ENCODE measurements at regions not wholly inside any gene's neighbourhood (a gene's known extent, or its start where the extent isn't known, plus 50 kb on each side); places are given as distances from the start of the nearest gene placed in this dataset.

GRCh38 chr10:36263871-36264270, 621.8 kb upstream of the FZD8 start:
- in situ Hi-C loops (cut with HindIII; ENCODE audit: low sequenced_read_pairs), result no loop called here

GRCh38 chr10:36256948-36257356, 614.9 kb upstream of the FZD8 start:
- in situ Hi-C loops (cut with HindIII; ENCODE audit: low sequenced_read_pairs), result no loop called here

- in situ Hi-C loops (cut with HindIII; ENCODE audit: low sequenced_read_pairs), result no loop called here
Measured at GRCh38 chr10:36256166-36256565, 614.1 kb upstream of the FZD8 start.

GRCh38 chr10:36254199-36254598, 612.1 kb upstream of the FZD8 start:
- in situ Hi-C loops (cut with HindIII; ENCODE audit: low sequenced_read_pairs), result no loop called here

- in situ Hi-C loops (cut with HindIII; ENCODE audit: low sequenced_read_pairs), result no loop called here
Measured at GRCh38 chr10:36253731-36254130, 611.6 kb upstream of the FZD8 start.

- in situ Hi-C loops (cut with HindIII; ENCODE audit: low sequenced_read_pairs), result no loop called here
Measured at GRCh38 chr10:36251068-36251467, 609.0 kb upstream of the FZD8 start.

GRCh38 chr10:36248304-36248981, 606.3 kb upstream of the FZD8 start:
- in situ Hi-C loops (cut with HindIII; ENCODE audit: low sequenced_read_pairs), result no loop called here

GRCh38 chr10:36247478-36247877, 605.4 kb upstream of the FZD8 start:
- in situ Hi-C loops (cut with HindIII; ENCODE audit: low sequenced_read_pairs), result no loop called here

- in situ Hi-C loops (cut with HindIII; ENCODE audit: low sequenced_read_pairs), result no loop called here
Measured at GRCh38 chr10:36236931-36237330, 594.8 kb upstream of the FZD8 start.

- in situ Hi-C loops (cut with HindIII; ENCODE audit: low sequenced_read_pairs), result no loop called here
Measured at GRCh38 chr10:36236341-36236740, 594.2 kb upstream of the FZD8 start.

GRCh38 chr10:36232935-36233334, 590.8 kb upstream of the FZD8 start:
- in situ Hi-C loops (cut with HindIII; ENCODE audit: low sequenced_read_pairs), result no loop called here

GRCh38 chr10:36224431-36224985, 582.4 kb upstream of the FZD8 start:
- in situ Hi-C loops (cut with HindIII; ENCODE audit: low sequenced_read_pairs), result no loop called here

- in situ Hi-C loops (cut with HindIII; ENCODE audit: low sequenced_read_pairs), result no loop called here
Measured at GRCh38 chr10:36221101-36221500, 579.0 kb upstream of the FZD8 start.

- in situ Hi-C loops (cut with HindIII; ENCODE audit: low sequenced_read_pairs), result no loop called here
Measured at GRCh38 chr10:36220151-36220550, 578.1 kb upstream of the FZD8 start.

GRCh38 chr10:36211856-36212255, 569.8 kb upstream of the FZD8 start:
- in situ Hi-C loops (cut with HindIII; ENCODE audit: low sequenced_read_pairs), result no loop called here

- in situ Hi-C loops (cut with HindIII; ENCODE audit: low sequenced_read_pairs), result no loop called here
Measured at GRCh38 chr10:36209480-36209879, 567.4 kb upstream of the FZD8 start.

- in situ Hi-C loops (cut with HindIII; ENCODE audit: low sequenced_read_pairs), result no loop called here
Measured at GRCh38 chr10:36202881-36203280, 560.8 kb upstream of the FZD8 start.

GRCh38 chr10:36200577-36200976, 558.5 kb upstream of the FZD8 start:
- in situ Hi-C loops (cut with HindIII; ENCODE audit: low sequenced_read_pairs), result no loop called here

GRCh38 chr10:36198322-36198721, 556.2 kb upstream of the FZD8 start:
- in situ Hi-C loops (cut with HindIII; ENCODE audit: low sequenced_read_pairs), result no loop called here

GRCh38 chr10:36195364-36195763, 553.3 kb upstream of the FZD8 start:
- in situ Hi-C loops (cut with HindIII; ENCODE audit: low sequenced_read_pairs), result no loop called here

GRCh38 chr10:36194276-36194675, 552.2 kb upstream of the FZD8 start:
- in situ Hi-C loops (cut with HindIII; ENCODE audit: low sequenced_read_pairs), result no loop called here

- in situ Hi-C loops (cut with HindIII; ENCODE audit: low sequenced_read_pairs), result no loop called here
Measured at GRCh38 chr10:36191009-36191408, 548.9 kb upstream of the FZD8 start.

GRCh38 chr10:36188461-36188860, 546.4 kb upstream of the FZD8 start:
- in situ Hi-C loops (cut with HindIII; ENCODE audit: low sequenced_read_pairs), result no loop called here

Data from DLD1 (cell line).